Hippocampal formation (tissue), 2 donors: ENCODE measurements at regions not wholly inside any gene's neighbourhood (a gene's known extent, or its start where the extent isn't known, plus 50 kb on each side); places are given as distances from the start of the nearest gene placed in this dataset.
A peak's percentile ranks its signal among the peaks of the same experiment; 100 is the strongest.

Experiments
- DNase-seq, 2 donors: peaks; one replicate each; lab custom pipeline; 2025; lab: John Stamatoyannopoulos, UW

DNA sequence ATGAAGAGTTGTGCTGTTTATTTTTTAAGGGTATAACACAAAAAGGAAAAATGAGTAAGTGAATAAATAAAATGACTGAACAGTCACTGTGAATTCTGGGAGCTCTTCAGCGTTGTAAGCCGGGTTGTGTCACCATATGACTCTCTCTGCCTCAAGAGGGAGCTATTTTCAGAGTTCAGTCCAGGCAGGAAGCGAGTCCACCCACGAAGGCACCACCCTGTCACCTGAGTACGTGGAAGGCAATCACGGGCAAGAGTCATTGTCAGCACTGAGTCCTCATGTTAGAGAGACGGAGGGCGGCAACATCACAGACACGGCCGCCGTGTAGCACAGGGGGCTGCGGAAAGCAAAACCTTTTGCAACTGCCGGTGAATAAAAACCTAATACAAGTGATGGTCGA, 227.6 kb downstream of the UTP18 start:
- DNase-seq, result no peak

- no peak for DNase-seq
These were observed 231.1 kb downstream of the UTP18 start for GRCh38 chr17:51491416-51491815.

DNA sequence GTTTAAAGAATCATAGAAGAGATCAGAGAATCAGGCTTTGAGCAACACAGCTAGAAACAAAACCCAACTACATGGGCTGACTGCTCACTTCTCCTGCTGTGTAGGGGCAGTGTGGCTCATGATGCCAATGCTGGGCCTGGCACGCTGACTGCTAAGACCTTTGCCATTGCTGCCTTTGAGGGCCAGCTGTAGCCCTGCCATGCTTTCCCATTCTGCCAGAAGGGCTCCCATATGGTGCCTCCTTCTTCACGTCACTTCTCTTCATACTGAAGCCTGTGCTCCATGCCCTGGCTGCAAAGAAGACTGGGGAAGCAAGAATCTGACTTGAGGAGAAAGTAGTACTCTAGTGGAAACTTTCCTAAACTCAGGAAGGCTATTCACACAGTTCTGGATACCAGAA, 232.9 kb downstream of the UTP18 start:
- no peak for DNase-seq

DNA sequence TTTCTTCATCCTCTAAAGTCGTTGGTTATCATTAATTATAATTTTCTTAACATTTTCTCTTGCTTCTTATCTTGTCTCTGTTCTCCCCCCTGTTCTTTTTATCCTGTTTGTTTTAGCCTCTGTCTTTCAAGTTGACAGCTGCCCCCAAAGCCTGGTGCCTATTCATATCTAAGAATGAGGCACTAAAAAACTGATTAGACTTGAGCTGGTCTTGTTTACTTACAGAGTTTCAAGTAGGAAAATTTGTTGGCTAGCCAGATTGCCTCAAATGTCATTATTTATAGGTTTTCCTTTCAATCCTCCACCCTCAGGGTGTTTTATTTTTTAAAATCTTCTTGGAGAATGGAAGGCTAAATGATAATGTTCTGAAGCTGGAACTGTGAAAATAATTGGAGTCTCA, 236.0 kb downstream of the UTP18 start:
- DNase-seq, result no peak

GRCh38 chr17:51499897-51500296, 239.6 kb downstream of the UTP18 start:
- DNase-seq, result no peak

DNA sequence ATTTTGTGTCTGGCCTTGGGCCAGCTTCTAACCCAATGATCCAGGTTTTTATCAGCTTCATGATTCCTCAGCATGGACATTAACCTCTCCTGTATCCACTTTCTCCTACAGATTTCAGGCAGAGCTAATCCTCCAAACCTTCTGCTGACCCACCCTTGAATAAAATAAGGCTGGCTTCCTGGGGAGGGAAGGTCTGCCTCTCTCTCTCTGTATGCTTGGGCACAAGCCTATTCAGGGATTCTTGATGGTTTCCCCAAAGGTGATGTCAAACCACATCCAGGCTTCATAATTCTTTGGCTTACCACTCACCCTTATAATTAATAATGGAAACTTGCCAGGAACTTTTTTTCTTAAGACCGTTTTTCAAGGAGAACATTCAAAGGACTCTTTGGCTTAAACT, 240.1 kb downstream of the UTP18 start:
- DNase-seq, result no peak

- DNase-seq, result no peak
These were observed 245.1 kb downstream of the UTP18 start for GRCh38 chr17:51505450-51505849.

GRCh38 chr17:51507444-51507843, 247.1 kb downstream of the UTP18 start:
- DNase-seq, result no peak

DNA sequence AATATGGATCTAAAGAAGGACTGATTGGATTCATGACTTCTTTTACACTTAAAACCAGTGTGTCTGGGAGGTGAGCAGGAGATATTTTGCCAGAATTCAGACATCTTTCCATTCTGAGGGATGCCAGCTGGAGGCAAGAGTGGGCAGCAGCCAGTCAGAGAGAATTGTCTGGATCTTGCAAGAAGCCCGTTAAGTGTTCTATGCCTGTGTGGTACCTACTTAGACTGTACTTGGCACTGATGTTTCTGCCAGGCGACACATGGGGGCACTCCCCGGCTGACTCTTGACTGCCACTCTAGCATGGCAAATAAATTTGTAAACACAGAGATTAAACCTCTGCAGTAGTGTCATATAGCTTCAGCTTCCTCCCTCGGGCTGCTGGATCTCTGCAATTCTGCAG, 247.7 kb downstream of the UTP18 start:
- peak; percentile 17 to 21 for DNase-seq

- no peak for DNase-seq
These were observed 250.6 kb downstream of the UTP18 start for GRCh38 chr17:51510940-51511339.

DNA sequence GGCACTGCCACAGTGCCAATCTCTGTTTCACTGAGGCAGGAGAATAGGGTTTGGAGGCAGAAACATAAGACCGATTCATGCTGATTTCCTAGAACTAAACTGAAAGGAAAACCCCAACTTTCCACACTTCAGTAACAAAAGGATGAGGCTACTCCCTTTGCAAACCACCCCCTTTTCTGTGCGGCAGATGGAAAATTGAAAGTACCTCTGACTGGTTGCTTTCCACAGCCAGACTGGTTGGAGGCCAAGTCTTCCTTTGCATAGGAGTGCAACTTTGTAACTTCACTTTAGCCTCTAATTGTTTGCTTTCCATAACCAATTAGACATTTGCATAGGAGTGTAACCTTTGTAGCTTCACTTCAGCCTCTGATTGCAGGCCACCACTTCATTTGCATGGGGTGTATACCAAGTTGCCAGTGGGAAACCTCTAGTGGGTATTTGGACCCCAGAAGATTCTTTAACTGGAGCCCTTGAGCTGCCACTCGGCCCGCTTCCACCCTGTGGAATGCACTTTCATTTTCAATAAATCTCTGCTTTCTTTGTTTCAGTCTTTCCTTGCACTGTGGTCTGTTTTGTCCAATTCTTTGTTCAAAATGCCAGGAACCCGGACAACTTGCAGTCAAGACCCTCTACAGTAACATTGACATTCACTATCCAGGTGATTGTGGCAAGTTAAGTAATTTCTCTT, 252.0 kb downstream of the UTP18 start:
- no peak for DNase-seq

DNA sequence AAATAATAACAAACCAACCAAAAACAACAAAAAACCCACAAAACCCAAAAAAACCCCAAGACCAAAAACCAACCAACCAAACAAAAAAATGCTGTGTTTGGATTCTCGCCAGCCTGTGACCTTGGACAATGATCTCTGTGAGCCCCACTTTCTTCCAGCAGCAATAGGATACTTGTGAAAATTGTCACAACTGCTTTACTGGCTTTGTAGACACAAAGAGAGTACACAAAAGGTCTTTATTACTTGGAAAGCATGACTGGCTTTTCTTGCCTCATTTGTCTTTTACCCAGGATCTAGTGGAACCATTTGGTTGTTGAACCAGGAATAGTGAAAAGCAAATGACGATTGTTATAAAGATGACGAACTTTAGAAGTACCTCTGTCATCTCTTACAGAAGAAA, 256.6 kb downstream of the UTP18 start:
- DNase-seq, result no peak

GRCh38 chr17:51524524-51524923, 264.2 kb downstream of the UTP18 start:
- no peak for DNase-seq

DNA sequence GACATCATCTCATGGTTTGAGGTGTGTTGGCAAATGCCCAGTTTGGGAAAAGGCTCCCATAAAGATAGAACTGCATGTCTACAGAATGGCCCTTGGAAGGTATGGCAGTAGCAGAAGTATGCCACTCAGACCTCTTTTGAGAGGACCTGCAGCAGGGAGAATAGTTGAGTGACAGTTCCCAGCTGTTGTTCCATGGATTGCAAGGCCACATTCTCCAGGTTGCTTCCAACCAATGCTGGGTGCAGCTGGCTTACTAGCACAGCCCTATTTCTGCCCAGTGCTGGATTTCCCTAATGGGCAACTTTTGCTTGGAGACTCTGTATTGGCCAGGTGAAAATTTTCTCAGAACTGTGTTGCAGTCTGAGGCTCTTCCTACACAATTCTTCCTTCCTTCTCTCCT, 266.2 kb downstream of the UTP18 start:
- DNase-seq, result no peak

GRCh38 chr17:51527225-51527982, 267.1 kb downstream of the UTP18 start:
- DNase-seq, result no peak

GRCh38 chr17:51528111-51528510, 267.8 kb downstream of the UTP18 start:
- DNase-seq, result no peak

- DNase-seq, result no peak
These were observed 272.9 kb downstream of the UTP18 start for GRCh38 chr17:51533219-51533618.

DNA sequence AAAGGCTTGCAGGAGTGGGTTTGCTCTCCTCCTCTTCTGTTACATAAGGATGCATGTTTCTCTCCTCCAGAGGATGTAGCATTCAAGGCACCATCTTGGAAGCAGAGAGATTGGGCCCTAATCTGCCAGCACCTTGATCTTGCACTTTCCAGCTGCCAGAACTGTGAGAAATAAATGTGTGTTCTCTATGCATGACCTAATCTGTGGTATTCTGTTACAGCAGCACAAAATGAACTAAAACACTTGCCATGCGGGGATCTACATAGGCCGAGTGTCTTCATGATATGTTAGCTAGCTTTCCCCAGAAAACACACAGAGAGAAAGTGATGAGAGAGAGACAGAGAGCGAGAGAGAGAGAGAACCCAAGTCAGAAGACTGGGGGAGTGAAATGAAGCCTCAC, 273.5 kb downstream of the UTP18 start:
- DNase-seq, result no peak

DNA sequence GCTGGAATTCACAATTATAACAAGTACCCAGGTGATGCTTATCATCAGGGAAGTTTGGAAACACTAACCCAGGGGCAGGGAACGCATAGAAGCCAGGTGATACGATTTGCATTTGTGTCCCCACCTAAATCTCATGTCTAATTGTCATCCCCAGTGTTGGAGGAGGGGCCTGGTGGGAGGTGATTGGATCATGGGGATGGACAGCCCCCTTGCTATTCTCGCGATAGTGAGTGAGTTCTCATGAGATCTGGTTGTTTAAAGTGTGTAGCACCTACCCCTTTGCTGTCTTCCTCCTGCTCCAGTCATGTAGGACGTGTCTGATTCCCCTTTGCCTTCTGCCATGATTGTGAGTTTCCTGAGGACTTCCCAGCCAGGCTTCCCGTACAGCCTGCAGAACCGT, 276.3 kb downstream of the UTP18 start:
- no peak for DNase-seq

- DNase-seq, result no peak
These were observed 277.7 kb downstream of the UTP18 start for GRCh38 chr17:51537996-51538550.

GRCh38 chr17:51540151-51540550, 279.8 kb downstream of the UTP18 start:
- DNase-seq, result peak; percentile 54 to 62

DNA sequence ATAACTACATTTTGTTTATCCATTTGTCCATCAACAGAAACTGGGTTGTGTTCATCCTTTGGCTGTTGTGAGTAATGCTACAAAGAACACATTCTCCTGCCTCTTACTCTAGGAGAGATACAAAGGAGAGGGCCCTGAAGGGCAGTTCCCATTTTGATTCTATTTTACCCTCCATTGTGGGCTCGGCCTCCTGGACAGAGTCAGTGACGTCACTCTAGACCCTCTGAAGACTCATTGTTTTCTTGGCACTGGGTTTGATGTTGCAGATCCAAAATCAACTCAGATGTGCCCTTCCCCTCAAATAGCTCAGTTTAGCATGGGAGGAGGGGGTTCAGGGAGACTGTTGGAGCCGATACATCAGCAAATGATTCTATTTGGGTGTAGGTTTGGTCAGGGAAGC, 280.9 kb downstream of the UTP18 start:
- no peak for DNase-seq

GRCh38 chr17:51546114-51546513, 285.8 kb downstream of the UTP18 start:
- no peak for DNase-seq
